GM23338 (cell line): ENCODE measurements at regions not wholly inside any gene's neighbourhood (a gene's known extent, or its start where the extent isn't known, plus 50 kb on each side); places are given as distances from the start of the nearest gene placed in this dataset.
"Not testable (repeated sequence)": the region's sequence is repeated elsewhere in the genome, so short reads cannot be mapped to it uniquely, and the experiment has no call there.

ENCODE experiments used
- CREB1 ChIP-seq: fragments of 250-450 bp; sonication (Bioruptor Pico); IDR thresholded peaks from 2 replicates; pipeline ENCODE4 v1.5.0; 2020; ENCODE audit warnings: low read depth, mild to moderate bottlenecking, moderate library complexity
- EZH2 ChIP-seq: fragments of 200-600 bp; sonication (generic); IDR thresholded peaks from one replicate; pipeline ENCODE4 v1.8.0; 2017; ENCODE audit warnings: antibody characterized with exemption, mild to moderate bottlenecking, low read depth; ENCODE audit not compliant: unreplicated experiment
- EZH2phosphoT487 ChIP-seq: fragments of 200-600 bp; sonication (generic); IDR thresholded peaks from one replicate; pipeline ENCODE4 v1.8.1; 2018; ENCODE audit warnings: antibody characterized with exemption; ENCODE audit not compliant: unreplicated experiment
- JUNB ChIP-seq: IDR thresholded peaks from one replicate; pipeline ENCODE4 v1.6.1; 2016; ENCODE audit warnings: antibody characterized with exemption; ENCODE audit not compliant: unreplicated experiment
- POLR2AphosphoS5 ChIP-seq: IDR thresholded peaks from 2 replicates; pipeline ENCODE4 v1.6.1; 2016; ENCODE audit warnings: antibody characterized with exemption, low read depth
- STAT1 ChIP-seq: IDR thresholded peaks from one replicate; pipeline ENCODE4 v1.6.1; 2016; ENCODE audit warnings: antibody characterized with exemption; ENCODE audit not compliant: unreplicated experiment
- TF ChIP-seq, protein P1 (sequence below), 2 experiments: fragments of 200-600 bp in 1 of 2; sonication (generic) in 1 of 2; conservative IDR thresholded peaks; 2 replicates each; pipeline versions ENCODE4 v1.5.1 to v1.6.1; 2016 to 2017; ENCODE audit warnings: antibody characterized with exemption in 2 of 2, low read depth in 2 of 2, mild to moderate bottlenecking in 2 of 2, moderate library complexity in 1 of 2
- TF ChIP-seq, protein P2 (sequence below): IDR thresholded peaks from one replicate; pipeline ENCODE4 v1.6.1; 2018; ENCODE audit warnings: antibody characterized with exemption; ENCODE audit not compliant: unreplicated experiment

GRCh38 chr15:28788176-28788575 lies 60.3 kb downstream of the GOLGA6L7 start:
- TF ChIP-seq, protein P1, sequence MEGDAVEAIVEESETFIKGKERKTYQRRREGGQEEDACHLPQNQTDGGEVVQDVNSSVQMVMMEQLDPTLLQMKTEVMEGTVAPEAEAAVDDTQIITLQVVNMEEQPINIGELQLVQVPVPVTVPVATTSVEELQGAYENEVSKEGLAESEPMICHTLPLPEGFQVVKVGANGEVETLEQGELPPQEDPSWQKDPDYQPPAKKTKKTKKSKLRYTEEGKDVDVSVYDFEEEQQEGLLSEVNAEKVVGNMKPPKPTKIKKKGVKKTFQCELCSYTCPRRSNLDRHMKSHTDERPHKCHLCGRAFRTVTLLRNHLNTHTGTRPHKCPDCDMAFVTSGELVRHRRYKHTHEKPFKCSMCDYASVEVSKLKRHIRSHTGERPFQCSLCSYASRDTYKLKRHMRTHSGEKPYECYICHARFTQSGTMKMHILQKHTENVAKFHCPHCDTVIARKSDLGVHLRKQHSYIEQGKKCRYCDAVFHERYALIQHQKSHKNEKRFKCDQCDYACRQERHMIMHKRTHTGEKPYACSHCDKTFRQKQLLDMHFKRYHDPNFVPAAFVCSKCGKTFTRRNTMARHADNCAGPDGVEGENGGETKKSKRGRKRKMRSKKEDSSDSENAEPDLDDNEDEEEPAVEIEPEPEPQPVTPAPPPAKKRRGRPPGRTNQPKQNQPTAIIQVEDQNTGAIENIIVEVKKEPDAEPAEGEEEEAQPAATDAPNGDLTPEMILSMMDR (conservative IDR thresholded peaks at IDR 0.05; ENCODE audit: low read depth in 2 of 2): not testable (repeated sequence)
- not testable (repeated sequence) for TF ChIP-seq POLR2AphosphoS5; EZH2phosphoT487; EZH2; JUNB; STAT1; CREB1 (CRISPR knock-in tag)
- TF ChIP-seq, protein P2, sequence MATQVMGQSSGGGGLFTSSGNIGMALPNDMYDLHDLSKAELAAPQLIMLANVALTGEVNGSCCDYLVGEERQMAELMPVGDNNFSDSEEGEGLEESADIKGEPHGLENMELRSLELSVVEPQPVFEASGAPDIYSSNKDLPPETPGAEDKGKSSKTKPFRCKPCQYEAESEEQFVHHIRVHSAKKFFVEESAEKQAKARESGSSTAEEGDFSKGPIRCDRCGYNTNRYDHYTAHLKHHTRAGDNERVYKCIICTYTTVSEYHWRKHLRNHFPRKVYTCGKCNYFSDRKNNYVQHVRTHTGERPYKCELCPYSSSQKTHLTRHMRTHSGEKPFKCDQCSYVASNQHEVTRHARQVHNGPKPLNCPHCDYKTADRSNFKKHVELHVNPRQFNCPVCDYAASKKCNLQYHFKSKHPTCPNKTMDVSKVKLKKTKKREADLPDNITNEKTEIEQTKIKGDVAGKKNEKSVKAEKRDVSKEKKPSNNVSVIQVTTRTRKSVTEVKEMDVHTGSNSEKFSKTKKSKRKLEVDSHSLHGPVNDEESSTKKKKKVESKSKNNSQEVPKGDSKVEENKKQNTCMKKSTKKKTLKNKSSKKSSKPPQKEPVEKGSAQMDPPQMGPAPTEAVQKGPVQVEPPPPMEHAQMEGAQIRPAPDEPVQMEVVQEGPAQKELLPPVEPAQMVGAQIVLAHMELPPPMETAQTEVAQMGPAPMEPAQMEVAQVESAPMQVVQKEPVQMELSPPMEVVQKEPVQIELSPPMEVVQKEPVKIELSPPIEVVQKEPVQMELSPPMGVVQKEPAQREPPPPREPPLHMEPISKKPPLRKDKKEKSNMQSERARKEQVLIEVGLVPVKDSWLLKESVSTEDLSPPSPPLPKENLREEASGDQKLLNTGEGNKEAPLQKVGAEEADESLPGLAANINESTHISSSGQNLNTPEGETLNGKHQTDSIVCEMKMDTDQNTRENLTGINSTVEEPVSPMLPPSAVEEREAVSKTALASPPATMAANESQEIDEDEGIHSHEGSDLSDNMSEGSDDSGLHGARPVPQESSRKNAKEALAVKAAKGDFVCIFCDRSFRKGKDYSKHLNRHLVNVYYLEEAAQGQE: not testable (repeated sequence)
